Upper lobe of right lung (tissue), 1 donor: ENCODE measurements at regions not wholly inside any gene's neighbourhood (a gene's known extent, or its start where the extent isn't known, plus 50 kb on each side); places are given as distances from the start of the nearest gene placed in this dataset.
"Not testable (repeated sequence)": the region's sequence is repeated elsewhere in the genome, so short reads cannot be mapped to it uniquely, and the experiment has no call there.

Source experiments
- ATAC-seq: fragments of 200-7000 bp; cut with Tn5 transposase; one replicate; pipeline ENCODE4 v1.9.1; 2020; ENCODE audit warnings: mild to moderate bottlenecking, moderate library complexity
- DNase-seq: peaks from one replicate; pipeline ENCODE4 v3.0.0-alpha.2; 2020
- H3K27ac ChIP-seq: fragments of 200-600 bp; one replicate; pipeline ENCODE4 v1.8.0; 2022
- H3K27me3 ChIP-seq: fragments of 200-600 bp; one replicate; pipeline ENCODE4 v1.8.0; 2022; ENCODE audit warnings: mild to moderate bottlenecking
- H3K36me3 ChIP-seq: fragments of 200-600 bp; one replicate; pipeline ENCODE4 v1.8.0; 2022
- H3K4me1 ChIP-seq: fragments of 200-600 bp; one replicate; pipeline ENCODE4 v1.8.0; 2022
- H3K4me3 ChIP-seq: fragments of 200-600 bp; one replicate; pipeline ENCODE4 v1.8.0; 2022; ENCODE audit warnings: mild to moderate bottlenecking
- H3K9me3 ChIP-seq: fragments of 200-600 bp; one replicate; pipeline ENCODE4 v1.8.0; 2022
- CTCF ChIP-seq: fragments of 200-600 bp; IDR thresholded peaks from one replicate; pipeline ENCODE4 v1.8.0; 2022; ENCODE audit warnings: antibody characterized with exemption
- intact Hi-C: fragments of 100-400 bp; cut with DNase I; formaldehyde crosslinking; loops from one replicate; pipeline ENCODE4 v1.11.0; 2022
- donor health status: DM: no; HTN: yes; CAD: no; lungs with severe emphysema.

GRCh38 chr3:15998911-15999310 is 175.6 kb upstream of the GALNT15 start:
- DNase-seq (no peak), ATAC-seq (no peak)
- Histone ChIP-seq H3K27me3 (no peaks in the 10 kb centered on the region), H3K9me3 (no peaks in the 10 kb centered on the region), H3K36me3 (no peaks in the 10 kb centered on the region), H3K4me1 (no peaks in the 10 kb centered on the region), H3K4me3 (no peak overlapping the region), H3K27ac (no peak overlapping the region)
- TF ChIP-seq CTCF = no peak
- intact Hi-C loops = no loop called here

GRCh38 chr3:16004812-16005211 is 169.7 kb upstream of the GALNT15 start:
- H3K9me3 ChIP-seq = no peaks in the 10 kb centered on the region
- no peak for TF ChIP-seq CTCF
- no peaks in the 10 kb centered on the region for H3K4me1 ChIP-seq
- H3K27ac ChIP-seq = no peak overlapping the region
- no peak overlapping the region for H3K4me3 ChIP-seq
- no peaks in the 10 kb centered on the region for H3K36me3 ChIP-seq
- H3K27me3 ChIP-seq = no peaks in the 10 kb centered on the region
- DNase-seq = no peak
- intact Hi-C loops = no loop called here
- no peak for ATAC-seq

DNA sequence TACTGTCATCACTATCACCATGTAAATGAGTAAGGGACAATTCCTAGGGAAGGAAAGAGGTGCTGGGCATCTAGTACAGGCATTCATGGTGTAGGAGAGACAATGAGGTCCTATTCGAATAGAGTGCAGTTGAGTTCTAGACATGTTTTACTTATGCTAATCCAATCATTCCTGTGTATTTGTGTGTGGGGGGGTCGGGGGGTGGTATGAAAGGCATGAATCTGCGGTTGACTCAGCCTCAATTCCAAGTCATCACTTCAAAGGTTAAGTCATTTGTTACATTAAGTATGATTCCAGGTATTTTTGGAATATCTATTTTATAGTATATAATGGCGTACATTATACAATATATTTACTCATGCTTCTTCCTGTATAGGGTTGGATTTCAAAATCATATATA is 163.1 kb upstream of the GALNT15 start:
- Histone ChIP-seq H3K9me3 (no peaks in the 10 kb centered on the region), H3K27me3 (no peaks in the 10 kb centered on the region), H3K4me1 (no peaks in the 10 kb centered on the region), H3K36me3 (no peaks in the 10 kb centered on the region), H3K4me3 (no peak overlapping the region), H3K27ac (no peak overlapping the region)
- TF ChIP-seq CTCF = no peak
- ATAC-seq (no peak), DNase-seq (no peak)
- intact Hi-C loops = no loop called here

DNA sequence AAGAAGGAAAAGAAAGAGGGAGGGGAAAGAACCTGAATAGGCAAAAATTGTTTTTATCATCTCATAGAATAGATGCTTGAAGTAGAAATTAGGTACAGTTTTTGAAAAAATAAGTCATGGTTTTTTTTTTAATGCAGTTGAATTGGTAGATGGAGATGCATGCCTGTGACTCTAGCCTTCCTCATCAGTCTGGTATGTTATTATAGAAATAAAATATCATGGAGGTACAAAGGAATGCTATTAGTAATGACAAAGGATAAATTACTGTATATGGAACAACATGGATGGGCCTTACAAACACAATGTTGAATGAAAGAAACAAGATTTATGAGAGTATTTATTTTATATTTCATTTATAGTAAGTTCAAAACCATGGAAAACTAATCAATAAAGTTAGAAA is 162.4 kb upstream of the GALNT15 start:
- no peak for DNase-seq
- ATAC-seq = no peak
- Histone ChIP-seq H3K4me3 (no peak overlapping the region), H3K9me3 (no peaks in the 10 kb centered on the region), H3K36me3 (no peaks in the 10 kb centered on the region), H3K27ac (no peak overlapping the region), H3K4me1 (no peaks in the 10 kb centered on the region), H3K27me3 (no peaks in the 10 kb centered on the region)
- intact Hi-C loops = no loop called here
- no peak for TF ChIP-seq CTCF

GRCh38 chr3:16013568-16013967 is 160.9 kb upstream of the GALNT15 start:
- DNase-seq = no peak
- Histone ChIP-seq H3K4me1 (no peaks in the 10 kb centered on the region), H3K9me3 (no peaks in the 10 kb centered on the region), H3K27me3 (no peaks in the 10 kb centered on the region), H3K36me3 (no peaks in the 10 kb centered on the region), H3K4me3 (no peak overlapping the region), H3K27ac (no peak overlapping the region)
- no peak for ATAC-seq
- no peak for TF ChIP-seq CTCF
- intact Hi-C loops = no loop called here

- ATAC-seq, H3K4me3 ChIP-seq, H3K36me3 ChIP-seq, intact Hi-C loops, H3K27ac ChIP-seq, DNase-seq, H3K4me1 ChIP-seq, H3K9me3 ChIP-seq, H3K27me3 ChIP-seq: not testable (repeated sequence)
Measured at GRCh38 chr3:16021801-16022200, 152.7 kb upstream of the GALNT15 start.

DNA sequence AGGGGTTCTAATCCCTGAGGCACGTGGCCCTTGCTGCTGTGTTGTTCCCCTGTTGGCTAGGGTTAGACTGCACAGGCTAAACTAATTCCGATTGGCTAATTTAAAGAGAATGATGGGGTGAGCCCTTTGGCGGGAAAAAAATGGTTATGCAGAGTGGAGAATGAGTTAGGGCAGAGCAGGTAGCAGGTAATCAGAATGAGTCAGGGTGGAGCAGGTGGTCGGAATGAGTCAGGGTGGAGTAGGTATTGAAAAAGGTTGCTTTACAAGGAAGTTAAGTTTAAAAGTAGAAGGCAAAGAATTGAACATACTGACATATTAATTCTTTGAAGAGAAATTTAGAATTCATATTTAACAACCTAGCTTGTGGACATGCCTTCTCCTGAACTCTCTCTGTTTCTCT is 150.6 kb upstream of the GALNT15 start:
- H3K4me3 ChIP-seq, H3K9me3 ChIP-seq, H3K27ac ChIP-seq, intact Hi-C loops, DNase-seq, H3K36me3 ChIP-seq, H3K27me3 ChIP-seq, H3K4me1 ChIP-seq, ATAC-seq: not testable (repeated sequence)
